ENCODE measurements at regions not wholly inside any gene's neighbourhood (a gene's known extent, or its start where the extent isn't known, plus 50 kb on each side); places are given as distances from the start of the nearest gene placed in this dataset.
A peak's percentile ranks its signal among the peaks of the same experiment; 100 is the strongest.

GRCh38 chr9:121558473-121558872, 58.8 kb upstream of the GGTA1 start:
- H3K79me2 ChIP-seq (ENCODE audit: insufficient read depth, low read length) = no peaks in the 10 kb centered on the region
- H3K36me3 ChIP-seq (replicated peaks in 1 of 2; ENCODE audit: control insufficient read depth in 1 of 2, insufficient read depth in 2 of 2, low read length in 2 of 2) = no peaks in the 10 kb centered on the region
- no peaks in the 10 kb centered on the region for H3K9me3 ChIP-seq (ENCODE audit: low read length)
- intact Hi-C loops (cut with micrococcal nuclease; ENCODE audit: unreplicated experiment) = no loop called here
- H3K9ac ChIP-seq (ENCODE audit: insufficient read depth, low read depth, low read length) = no peak overlapping the region
- peaks cover 4 to 48% of the 10 kb centered on the region in 2 experiments for H3K27me3 ChIP-seq (ENCODE audit: control insufficient read depth in 1 of 2, insufficient read depth in 2 of 2, low read length in 2 of 2)
- no peak overlapping the region for H2AFZ ChIP-seq (ENCODE audit: low read length)
- ATAC-seq (no peak), FAIRE-seq (no peak), DNase-seq (ENCODE audit: low spot score) (no peak)
- no peak overlapping the region for H3K27ac ChIP-seq (ENCODE audit: extremely low read length, insufficient read depth, low read length)
- CTCF ChIA-PET (ENCODE audit: low intra/inter-chr PET ratio, low total read pairs) = no interaction called here
- no peak overlapping the region for H3K4me3 ChIP-seq (replicated peaks in 1 of 3; ENCODE audit: insufficient read depth in 1 of 3, low read depth in 2 of 3, low read length in 3 of 3)
- no peaks in the 10 kb centered on the region for H4K20me1 ChIP-seq (ENCODE audit: insufficient read depth, low read length)
- in situ Hi-C loops (cut with HindIII; ENCODE audit: extremely low pct_ligation_motif_present, low pct_unique_long_range_greater_than_20kb) = no loop called here
- WGBS (ENCODE audit: low lambda C conversion rate) = 52% methylated on average over 7 of the region's 7 CpGs
- H3K4me1 ChIP-seq (ENCODE audit: insufficient read depth, low read length) = peaks cover 23% of the 10 kb centered on the region
- POLR2A ChIA-PET = no interaction called here
- no peak overlapping the region for H3K4me2 ChIP-seq (ENCODE audit: low read depth, low read length)
- BruUV-seq (replicated peaks) = no TSS peak
- peak; percentile 65 for TF ChIP-seq ZNF629 (CRISPR knock-in tag; conservative IDR thresholded peaks at IDR 0.05)
- TF ChIP-seq KDM3A (CRISPR knock-in tag; IDR thresholded peaks at IDR 0.05; ENCODE audit: low read depth) = no peak

DNA sequence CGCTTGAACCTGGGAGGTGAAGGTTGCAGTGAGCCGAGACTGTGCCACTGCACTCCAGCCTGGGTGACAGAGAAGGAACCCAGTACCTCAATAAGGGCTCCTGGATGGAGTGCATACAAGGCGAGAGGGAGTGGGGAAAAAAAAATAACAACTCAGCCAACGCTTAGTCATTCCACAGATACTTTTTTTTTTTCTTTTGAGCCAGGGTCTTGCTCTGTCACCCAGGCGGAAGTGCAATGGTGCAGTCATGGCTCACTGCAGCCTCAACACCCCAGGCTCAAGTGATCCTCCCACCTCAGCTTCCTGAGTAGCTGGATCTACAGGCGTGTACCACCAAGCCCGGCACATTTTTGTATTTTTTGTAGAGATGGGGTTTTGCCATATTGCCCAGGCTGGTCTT, 59.5 kb upstream of the GGTA1 start:
- no peak for FAIRE-seq
- ChIA-PET POLR2A (no interaction called here), CTCF (ENCODE audit: low intra/inter-chr PET ratio, low total read pairs) (no interaction called here)
- Histone ChIP-seq H3K36me3 (replicated peaks in 1 of 2; ENCODE audit: control insufficient read depth in 1 of 2, insufficient read depth in 2 of 2, low read length in 2 of 2) (no peaks in the 10 kb centered on the region), H2AFZ (ENCODE audit: low read length) (no peak overlapping the region), H3K9me3 (ENCODE audit: low read length) (no peaks in the 10 kb centered on the region), H3K79me2 (ENCODE audit: insufficient read depth, low read length) (no peaks in the 10 kb centered on the region), H3K4me3 (replicated peaks in 1 of 3; ENCODE audit: insufficient read depth in 1 of 3, low read depth in 2 of 3, low read length in 3 of 3) (no peak overlapping the region), H3K9ac (ENCODE audit: insufficient read depth, low read depth, low read length) (no peak overlapping the region), H3K27ac (ENCODE audit: extremely low read length, insufficient read depth, low read length) (no peak overlapping the region), H3K4me2 (ENCODE audit: low read depth, low read length) (no peak overlapping the region), H4K20me1 (ENCODE audit: insufficient read depth, low read length) (no peaks in the 10 kb centered on the region), H3K27me3 (ENCODE audit: control insufficient read depth in 1 of 2, insufficient read depth in 2 of 2, low read length in 2 of 2) (peaks cover 4 to 53% of the 10 kb centered on the region in 2 experiments), H3K4me1 (ENCODE audit: insufficient read depth, low read length) (peaks cover 23% of the 10 kb centered on the region)
- intact Hi-C loops (cut with micrococcal nuclease; ENCODE audit: unreplicated experiment) = no loop called here
- no peak for ATAC-seq
- no TSS peak for BruUV-seq (replicated peaks)
- in situ Hi-C loops (cut with HindIII; ENCODE audit: extremely low pct_ligation_motif_present, low pct_unique_long_range_greater_than_20kb) = no loop called here
- WGBS (ENCODE audit: low lambda C conversion rate) = 43% methylated on average over 7 of the region's 7 CpGs
- no peak for DNase-seq (ENCODE audit: low spot score)
- no peak for TF ChIP-seq ARNT2 (CRISPR knock-in tag; IDR thresholded peaks at IDR 0.05; ENCODE audit: low read depth)
- no peak for TF ChIP-seq DBP (CRISPR knock-in tag; IDR thresholded peaks at IDR 0.05; ENCODE audit: not compliant biosample characterization)
- TF ChIP-seq, protein P1, sequence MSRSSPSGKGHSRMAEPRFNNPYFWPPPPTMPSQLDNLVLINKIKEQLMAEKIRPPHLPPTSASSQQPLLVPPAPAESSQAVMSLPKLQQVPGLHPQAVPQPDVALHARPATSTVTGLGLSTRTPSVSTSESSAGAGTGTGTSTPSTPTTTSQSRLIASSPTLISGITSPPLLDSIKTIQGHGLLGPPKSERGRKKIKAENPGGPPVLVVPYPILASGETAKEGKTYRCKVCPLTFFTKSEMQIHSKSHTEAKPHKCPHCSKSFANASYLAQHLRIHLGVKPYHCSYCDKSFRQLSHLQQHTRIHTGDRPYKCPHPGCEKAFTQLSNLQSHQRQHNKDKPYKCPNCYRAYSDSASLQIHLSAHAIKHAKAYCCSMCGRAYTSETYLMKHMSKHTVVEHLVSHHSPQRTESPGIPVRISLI (CRISPR knock-in tag; IDR thresholded peaks at IDR 0.05; ENCODE audit: borderline replicate concordance) = peak; percentile 17; the same call in 1 of the 2 replicates
